Activated CD8-positive, alpha-beta T cell treated with anti-CD3 and anti-CD28 coated beads, Interleukin-2, amount 10 ng/mL, durations not matched to agents 7 days and 5 days (primary cell): ENCODE measurements at regions not wholly inside any gene's neighbourhood (a gene's known extent, or its start where the extent isn't known, plus 50 kb on each side); places are given as distances from the start of the nearest gene placed in this dataset.

ENCODE experiments used
- ATAC-seq: fragments of 150-1000 bp; cut with Tn5 transposase; one replicate; pipeline ENCODE4 v1.10.0; 2021; ENCODE audit warnings: moderate library complexity
- CTCF ChIA-PET: fragments of 350-600 bp; sonication (Branson Sonifier 250); formaldehyde crosslinking; loops from one replicate; lab custom pipeline; 2021; ENCODE audit warnings: antibody characterized with exemption; lab: Charles Lee
- POLR2A ChIA-PET: fragments of 350-600 bp; sonication (Branson Sonifier 250); formaldehyde crosslinking; loops from one replicate; lab custom pipeline; 2021; ENCODE audit warnings: antibody characterized with exemption; lab: Charles Lee
- DNase-seq: peaks from one replicate; pipeline ENCODE4 v3.0.0-alpha.2; 2020
- H3K27ac Mint-ChIP-seq: one replicate; pipeline ENCODE4 v1.8.0; 2021; ENCODE audit warnings: mild to moderate bottlenecking, mixed read lengths
- H3K27me3 Mint-ChIP-seq: one replicate; pipeline ENCODE4 v1.8.0; 2021; ENCODE audit warnings: low read depth, mixed read lengths
- H3K36me3 Mint-ChIP-seq: one replicate; pipeline ENCODE4 v1.8.0; 2021; ENCODE audit warnings: low read depth, mixed read lengths
- H3K4me1 Mint-ChIP-seq: one replicate; pipeline ENCODE4 v1.8.0; 2021; ENCODE audit warnings: low read depth, mixed read lengths
- H3K4me3 Mint-ChIP-seq: one replicate; pipeline ENCODE4 v1.8.0; 2021; ENCODE audit warnings: mild to moderate bottlenecking, mixed read lengths
- H3K9me3 Mint-ChIP-seq: one replicate; pipeline ENCODE4 v1.8.0; 2022; ENCODE audit warnings: mixed read lengths; ENCODE audit not compliant: insufficient read depth

- Mint-ChIP-seq H3K27me3 (no peaks in the 10 kb centered on the region), H3K4me1 (no peaks in the 10 kb centered on the region), H3K9me3 (no peaks in the 10 kb centered on the region), H3K4me3 (no peak overlapping the region), H3K36me3 (no peaks in the 10 kb centered on the region), H3K27ac (no peak overlapping the region)
- DNase-seq (no peak), ATAC-seq (no peak)
- CTCF ChIA-PET = no interaction called here
- POLR2A ChIA-PET = no interaction called here
Observed at GRCh38 chr3:124172283-124172682, 180.4 kb upstream of the ROPN1 start.

GRCh38 chr3:124172816-124173215 lies 180.9 kb upstream of the ROPN1 start:
- no peak for ATAC-seq
- Mint-ChIP-seq H3K9me3 (no peaks in the 10 kb centered on the region), H3K4me1 (no peaks in the 10 kb centered on the region), H3K27ac (no peak overlapping the region), H3K27me3 (no peaks in the 10 kb centered on the region), H3K36me3 (no peaks in the 10 kb centered on the region), H3K4me3 (no peak overlapping the region)
- POLR2A ChIA-PET = no interaction called here
- DNase-seq = no peak
- CTCF ChIA-PET = no interaction called here

- H3K36me3 Mint-ChIP-seq = no peaks in the 10 kb centered on the region
- no peak overlapping the region for H3K4me3 Mint-ChIP-seq
- POLR2A ChIA-PET = no interaction called here
- H3K27ac Mint-ChIP-seq = no peak overlapping the region
- CTCF ChIA-PET = no interaction called here
- DNase-seq (no peak), ATAC-seq (no peak)
- peaks cover 2% of the 10 kb centered on the region for H3K27me3 Mint-ChIP-seq
- no peaks in the 10 kb centered on the region for H3K9me3 Mint-ChIP-seq
- no peaks in the 10 kb centered on the region for H3K4me1 Mint-ChIP-seq
Observed at GRCh38 chr3:124174476-124174875, 182.6 kb upstream of the ROPN1 start.

- Mint-ChIP-seq H3K27me3 (peaks cover 2% of the 10 kb centered on the region), H3K27ac (no peak overlapping the region), H3K36me3 (no peaks in the 10 kb centered on the region), H3K4me3 (no peak overlapping the region), H3K4me1 (no peaks in the 10 kb centered on the region), H3K9me3 (no peaks in the 10 kb centered on the region)
- POLR2A ChIA-PET = no interaction called here
- DNase-seq = no peak
- CTCF ChIA-PET = no interaction called here
- ATAC-seq = no peak
Observed at GRCh38 chr3:124174910-124175874, 183.3 kb upstream of the ROPN1 start.

GRCh38 chr3:124177071-124177470 lies 185.1 kb upstream of the ROPN1 start:
- Mint-ChIP-seq H3K9me3 (no peaks in the 10 kb centered on the region), H3K4me1 (no peaks in the 10 kb centered on the region), H3K27me3 (peaks cover 4% of the 10 kb centered on the region), H3K27ac (no peak overlapping the region), H3K4me3 (no peak overlapping the region), H3K36me3 (no peaks in the 10 kb centered on the region)
- POLR2A ChIA-PET = no interaction called here
- CTCF ChIA-PET = no interaction called here
- no peak for ATAC-seq
- no peak for DNase-seq

- no peak for ATAC-seq
- no peak overlapping the region for H3K4me3 Mint-ChIP-seq
- no peaks in the 10 kb centered on the region for H3K4me1 Mint-ChIP-seq
- peaks cover 4% of the 10 kb centered on the region for H3K27me3 Mint-ChIP-seq
- no peak for DNase-seq
- no peaks in the 10 kb centered on the region for H3K9me3 Mint-ChIP-seq
- H3K36me3 Mint-ChIP-seq = no peaks in the 10 kb centered on the region
- H3K27ac Mint-ChIP-seq = no peak overlapping the region
- POLR2A ChIA-PET = interaction anchor here (0.6 kb wide), 1 partner anchor 280 kb away, joined by 3 read pairs; no protein-coding TSS in a partner anchor
- CTCF ChIA-PET = no interaction called here
Observed at GRCh38 chr3:124178531-124178930, 186.6 kb upstream of the ROPN1 start.

GRCh38 chr3:124200407-124200806 lies 208.5 kb upstream of the ROPN1 start:
- ATAC-seq (no peak), DNase-seq (no peak)
- ChIA-PET CTCF (no interaction called here), POLR2A (no interaction called here)
- Mint-ChIP-seq H3K4me1 (no peaks in the 10 kb centered on the region), H3K27me3 (peaks cover 10% of the 10 kb centered on the region), H3K4me3 (no peak overlapping the region), H3K27ac (no peak overlapping the region), H3K9me3 (no peaks in the 10 kb centered on the region), H3K36me3 (no peaks in the 10 kb centered on the region)

GRCh38 chr3:124201226-124201625 lies 209.3 kb upstream of the ROPN1 start:
- no peak overlapping the region for H3K27ac Mint-ChIP-seq
- CTCF ChIA-PET = no interaction called here
- POLR2A ChIA-PET = no interaction called here

GRCh38 chr3:124201786-124202185 lies 209.9 kb upstream of the ROPN1 start:
- Mint-ChIP-seq H3K4me3 (no peak overlapping the region), H3K27ac (no peak overlapping the region), H3K36me3 (no peaks in the 10 kb centered on the region), H3K27me3 (peaks cover 8% of the 10 kb centered on the region), H3K9me3 (no peaks in the 10 kb centered on the region), H3K4me1 (no peaks in the 10 kb centered on the region)
- DNase-seq (no peak), ATAC-seq (no peak)
- CTCF ChIA-PET = no interaction called here
- POLR2A ChIA-PET = no interaction called here

More at GRCh38 chr3:124201226-124201625, 209.3 kb upstream of the ROPN1 start:
- H3K36me3 Mint-ChIP-seq = no peaks in the 10 kb centered on the region
- H3K4me1 Mint-ChIP-seq = no peaks in the 10 kb centered on the region
- H3K4me3 Mint-ChIP-seq = no peak overlapping the region
- no peaks in the 10 kb centered on the region for H3K9me3 Mint-ChIP-seq
- H3K27me3 Mint-ChIP-seq = peaks cover 8% of the 10 kb centered on the region
- ATAC-seq (no peak), DNase-seq (no peak)

- ChIA-PET CTCF (no interaction called here), POLR2A (no interaction called here)
- no peak overlapping the region for H3K27ac Mint-ChIP-seq
- ATAC-seq = no peak
- no peaks in the 10 kb centered on the region for H3K36me3 Mint-ChIP-seq
- no peaks in the 10 kb centered on the region for H3K4me1 Mint-ChIP-seq
- DNase-seq = no peak
- H3K27me3 Mint-ChIP-seq = peaks cover 6% of the 10 kb centered on the region
- H3K9me3 Mint-ChIP-seq = no peaks in the 10 kb centered on the region
- no peak overlapping the region for H3K4me3 Mint-ChIP-seq
Observed at GRCh38 chr3:124202754-124203153, 210.8 kb upstream of the ROPN1 start.

GRCh38 chr3:124203292-124203691 lies 211.4 kb upstream of the ROPN1 start:
- Mint-ChIP-seq H3K27ac (no peak overlapping the region), H3K4me1 (no peaks in the 10 kb centered on the region), H3K27me3 (peaks cover 6% of the 10 kb centered on the region), H3K9me3 (no peaks in the 10 kb centered on the region), H3K4me3 (no peak overlapping the region), H3K36me3 (no peaks in the 10 kb centered on the region)
- POLR2A ChIA-PET = no interaction called here
- no peak for DNase-seq
- no peak for ATAC-seq
- CTCF ChIA-PET = no interaction called here

GRCh38 chr3:124206225-124207055 lies 214.5 kb upstream of the ROPN1 start:
- H3K4me3 Mint-ChIP-seq = no peak overlapping the region
- no peaks in the 10 kb centered on the region for H3K9me3 Mint-ChIP-seq
- CTCF ChIA-PET = no interaction called here
- peaks cover 6% of the 10 kb centered on the region for H3K27me3 Mint-ChIP-seq
- DNase-seq = no peak
- ATAC-seq = no peak
- H3K4me1 Mint-ChIP-seq = no peaks in the 10 kb centered on the region
- POLR2A ChIA-PET = no interaction called here
- H3K36me3 Mint-ChIP-seq = no peaks in the 10 kb centered on the region
- H3K27ac Mint-ChIP-seq = no peak overlapping the region
